GM13977 (cell line): ENCODE measurements at regions not wholly inside any gene's neighbourhood (a gene's known extent, or its start where the extent isn't known, plus 50 kb on each side); places are given as distances from the start of the nearest gene placed in this dataset.
"Not testable (repeated sequence)": the region's sequence is repeated elsewhere in the genome, so short reads cannot be mapped to it uniquely, and the experiment has no call there.

Experiments
- DNase-seq: peaks from one replicate; pipeline ENCODE4 v3.0.0; 2012; ENCODE audit warnings: low spot score
- in situ Hi-C: fragments of 300-500 bp; cut with MboI; formaldehyde crosslinking; loops from one replicate; pipeline ENCODE4 v1.12.0; 2022; ENCODE audit warnings: low sequenced_read_pairs, low pct_unique_long_range_greater_than_20kb, mixed read lengths, inconsistent platforms; ENCODE audit not compliant: unreplicated experiment
- TF ChIP-seq, protein P1 (sequence below): IDR thresholded peaks from 2 replicates; pipeline ENCODE4 v1.5.1; 2012; ENCODE audit warnings: mild to moderate bottlenecking, control low read depth; ENCODE audit not compliant: insufficient read depth; ENCODE audit errors: extremely low read depth, missing control alignments

DNA sequence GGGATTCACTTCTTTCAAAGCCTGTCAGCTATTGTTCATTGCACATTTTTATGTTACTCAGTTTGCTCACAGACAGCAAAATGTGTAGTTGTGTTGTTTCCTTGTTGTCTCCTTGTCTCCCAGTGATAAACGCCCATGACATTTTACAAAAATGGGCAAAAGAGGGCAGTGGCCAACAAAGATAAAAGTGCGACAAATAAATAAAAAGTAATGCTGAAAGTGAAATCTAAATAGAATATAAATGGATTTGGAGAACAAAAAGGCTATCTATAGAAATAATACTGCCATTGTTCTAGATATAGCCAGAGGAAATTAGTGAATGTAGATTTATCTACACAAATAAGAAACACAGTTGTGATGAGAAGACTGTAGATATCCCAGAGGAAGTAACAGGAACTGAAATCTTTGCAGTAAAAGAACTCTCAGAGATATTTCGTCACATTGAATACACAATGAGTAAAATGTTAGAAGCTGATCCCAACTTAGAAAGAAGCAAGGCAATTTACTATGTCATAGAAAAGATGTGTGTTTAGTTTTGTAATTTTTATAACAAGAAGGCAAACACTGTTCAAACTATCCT lies 1186.2 kb upstream of the FAM98A start:
- TF ChIP-seq, protein P1, sequence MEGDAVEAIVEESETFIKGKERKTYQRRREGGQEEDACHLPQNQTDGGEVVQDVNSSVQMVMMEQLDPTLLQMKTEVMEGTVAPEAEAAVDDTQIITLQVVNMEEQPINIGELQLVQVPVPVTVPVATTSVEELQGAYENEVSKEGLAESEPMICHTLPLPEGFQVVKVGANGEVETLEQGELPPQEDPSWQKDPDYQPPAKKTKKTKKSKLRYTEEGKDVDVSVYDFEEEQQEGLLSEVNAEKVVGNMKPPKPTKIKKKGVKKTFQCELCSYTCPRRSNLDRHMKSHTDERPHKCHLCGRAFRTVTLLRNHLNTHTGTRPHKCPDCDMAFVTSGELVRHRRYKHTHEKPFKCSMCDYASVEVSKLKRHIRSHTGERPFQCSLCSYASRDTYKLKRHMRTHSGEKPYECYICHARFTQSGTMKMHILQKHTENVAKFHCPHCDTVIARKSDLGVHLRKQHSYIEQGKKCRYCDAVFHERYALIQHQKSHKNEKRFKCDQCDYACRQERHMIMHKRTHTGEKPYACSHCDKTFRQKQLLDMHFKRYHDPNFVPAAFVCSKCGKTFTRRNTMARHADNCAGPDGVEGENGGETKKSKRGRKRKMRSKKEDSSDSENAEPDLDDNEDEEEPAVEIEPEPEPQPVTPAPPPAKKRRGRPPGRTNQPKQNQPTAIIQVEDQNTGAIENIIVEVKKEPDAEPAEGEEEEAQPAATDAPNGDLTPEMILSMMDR: no peak
- DNase-seq: no peak
- in situ Hi-C loops: no loop called here

DNA sequence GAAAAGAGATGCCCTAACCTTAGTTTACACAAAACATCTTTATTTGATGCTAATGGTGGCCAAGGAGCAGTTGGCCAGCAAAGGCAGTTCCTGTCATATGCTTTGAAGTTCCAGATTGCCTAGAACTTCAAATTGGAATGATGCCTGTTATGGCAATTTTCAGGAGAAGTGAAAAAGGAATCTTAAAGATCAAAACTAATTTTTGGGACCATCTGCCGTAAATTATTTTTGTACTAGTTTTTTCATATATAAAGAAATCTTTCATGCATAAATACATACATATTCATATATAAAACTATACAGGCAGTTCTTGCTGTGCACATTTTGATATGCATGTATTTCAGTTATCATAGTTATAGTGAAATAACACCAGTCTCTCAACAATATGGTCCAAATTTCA lies 1185.6 kb upstream of the FAM98A start:
- TF ChIP-seq, protein P1: no peak
- in situ Hi-C loops: no loop called here
- no peak for DNase-seq

DNA sequence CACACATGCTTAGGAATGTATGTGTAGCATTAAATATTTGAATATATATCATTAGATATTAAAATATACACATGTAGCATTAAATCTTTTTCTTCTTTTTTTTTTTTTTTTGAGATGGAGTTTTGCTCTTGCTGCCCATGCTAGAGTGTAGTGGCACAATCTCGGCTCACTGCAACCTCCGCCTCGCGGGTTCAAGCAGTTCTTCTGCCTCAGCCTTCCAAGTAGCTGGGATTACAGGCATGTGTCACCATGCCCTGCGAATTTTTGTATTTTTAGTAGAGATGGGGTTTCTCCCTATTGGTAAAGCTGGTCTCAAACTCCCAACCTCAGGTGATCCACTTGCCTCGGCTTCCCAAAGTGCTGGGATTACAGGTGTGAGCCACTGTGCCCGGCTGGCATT lies 1151.6 kb upstream of the FAM98A start:
- in situ Hi-C loops: not testable (repeated sequence)

DNA sequence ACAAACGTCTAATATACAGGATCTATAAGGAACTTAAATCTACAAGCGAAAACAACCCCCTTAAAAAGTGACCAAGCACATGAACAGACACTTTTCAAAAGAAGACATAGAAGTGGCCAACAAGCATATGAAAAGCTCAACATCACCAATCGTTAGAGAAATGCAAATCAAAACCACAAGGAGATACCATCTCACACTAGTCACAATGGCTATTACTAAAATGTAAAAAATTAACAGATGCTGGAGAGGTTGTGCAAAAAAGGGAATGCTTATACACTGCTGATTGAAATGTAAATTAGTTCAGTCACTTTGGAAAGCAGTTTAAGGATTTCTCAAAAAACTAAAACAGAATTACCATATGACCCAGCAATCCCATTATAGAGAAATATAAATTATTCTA lies 1148.5 kb upstream of the FAM98A start:
- TF ChIP-seq, protein P1: no peak
- no peak for DNase-seq
- in situ Hi-C loops: no loop called here

More for the DNA sequence above, 1151.6 kb upstream of the FAM98A start:
- DNase-seq: not testable (repeated sequence)

DNA sequence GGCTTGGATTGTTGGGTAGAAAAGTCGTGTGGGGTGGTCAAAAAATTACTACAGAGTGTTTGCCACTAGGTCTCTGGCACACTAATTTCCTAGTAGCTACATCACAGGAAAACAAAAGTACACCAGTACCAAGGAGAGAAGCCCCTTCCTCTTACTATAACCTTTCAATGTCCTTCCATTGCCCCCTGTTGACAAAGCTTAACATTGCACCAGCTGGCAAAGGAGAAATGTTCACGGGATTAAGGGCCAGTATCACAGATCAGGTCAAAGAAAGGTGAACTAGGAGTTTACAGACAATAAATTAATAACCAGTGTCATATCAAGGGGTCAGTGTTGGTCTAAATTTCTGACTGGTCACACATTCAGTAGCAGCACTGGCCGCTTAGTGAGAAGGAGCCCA lies 1139.6 kb upstream of the FAM98A start:
- in situ Hi-C loops: no loop called here
- DNase-seq: no peak
- TF ChIP-seq, protein P1: peak; percentile 37

DNA sequence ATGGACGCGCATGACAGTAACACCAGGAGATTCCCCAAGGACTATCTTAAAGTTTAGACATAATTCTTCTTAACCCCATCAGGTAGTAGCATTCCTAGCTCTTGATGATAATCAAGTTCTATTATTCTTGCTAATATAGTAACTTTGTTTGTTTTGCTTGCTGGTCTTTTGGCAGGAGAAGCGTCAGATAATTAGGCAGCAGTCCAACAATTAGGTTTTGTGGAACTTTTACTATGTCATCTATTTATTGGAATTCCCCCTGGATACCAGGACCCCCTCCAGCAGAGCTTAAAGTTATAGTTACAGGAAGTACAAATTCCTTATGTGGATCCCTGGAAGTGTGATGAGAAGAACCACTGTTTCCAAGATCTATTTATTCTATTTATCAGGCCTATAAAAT lies 1138.0 kb upstream of the FAM98A start:
- DNase-seq: no peak
- in situ Hi-C loops: no loop called here
- TF ChIP-seq, protein P1: no peak

DNA sequence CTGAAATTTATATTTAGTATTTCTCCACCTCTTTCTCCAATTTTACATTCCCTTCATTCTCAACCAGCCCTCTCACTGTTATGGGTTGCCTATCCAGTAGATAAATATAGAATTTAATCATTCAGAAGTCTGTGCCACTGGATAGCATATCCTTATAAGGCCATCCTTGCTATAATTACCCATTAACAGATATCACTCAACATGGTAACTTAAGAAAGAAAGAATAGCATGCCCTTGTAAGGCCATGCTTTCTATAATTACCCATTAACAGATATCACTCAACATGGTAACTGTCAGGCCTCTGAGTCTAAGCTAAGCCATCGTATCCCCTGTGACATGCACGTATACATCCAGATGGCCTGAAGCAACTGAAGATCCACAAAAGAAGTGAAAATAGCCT lies 1137.4 kb upstream of the FAM98A start:
- TF ChIP-seq, protein P1: no peak
- no peak for DNase-seq
- in situ Hi-C loops: no loop called here
